GM19452 (cell line): ENCODE measurements at regions not wholly inside any gene's neighbourhood (a gene's known extent, or its start where the extent isn't known, plus 50 kb on each side); places are given as distances from the start of the nearest gene placed in this dataset.

Experiments
- ATAC-seq: cut with Tn5 transposase; IDR thresholded peaks from one replicate; pipeline ENCODE4 v1.9.1; 2021; ENCODE audit not compliant: unreplicated experiment

GRCh38 chr5:38745836-38746732 lies 99.7 kb upstream of the OSMR start:
- ATAC-seq, result no peak

- ATAC-seq, result no peak
Observed at GRCh38 chr5:38749861-38750260, 96.0 kb upstream of the OSMR start.

- ATAC-seq, result no peak
Observed at GRCh38 chr5:38751103-38751502, 94.7 kb upstream of the OSMR start.

GRCh38 chr5:38752012-38752536 lies 93.7 kb upstream of the OSMR start:
- ATAC-seq, result no peak

GRCh38 chr5:38752622-38753021 lies 93.2 kb upstream of the OSMR start:
- no peak for ATAC-seq

- no peak for ATAC-seq
Observed at GRCh38 chr5:38753141-38753540, 92.7 kb upstream of the OSMR start.

GRCh38 chr5:38753776-38754175 lies 92.0 kb upstream of the OSMR start:
- no peak for ATAC-seq

GRCh38 chr5:38755181-38755580 lies 90.6 kb upstream of the OSMR start:
- no peak for ATAC-seq

- ATAC-seq, result no peak
Observed at GRCh38 chr5:38756068-38756467, 89.7 kb upstream of the OSMR start.

- no peak for ATAC-seq
Observed at GRCh38 chr5:38757451-38758245, 88.2 kb upstream of the OSMR start.

GRCh38 chr5:38758774-38759600 lies 86.8 kb upstream of the OSMR start:
- no peak for ATAC-seq

GRCh38 chr5:38764937-38765391 lies 80.8 kb upstream of the OSMR start:
- ATAC-seq, result no peak

GRCh38 chr5:38765399-38765861 lies 80.4 kb upstream of the OSMR start:
- ATAC-seq, result no peak

GRCh38 chr5:38766151-38766550 lies 79.7 kb upstream of the OSMR start:
- ATAC-seq, result no peak

- no peak for ATAC-seq
Observed at GRCh38 chr5:38768412-38769211, 77.2 kb upstream of the OSMR start.

- ATAC-seq, result no peak
Observed at GRCh38 chr5:38772471-38772870, 73.3 kb upstream of the OSMR start.

- ATAC-seq, result no peak
Observed at GRCh38 chr5:38775218-38775840, 70.5 kb upstream of the OSMR start.

- ATAC-seq, result no peak
Observed at GRCh38 chr5:38776149-38776896, 69.5 kb upstream of the OSMR start.

- no peak for ATAC-seq
Observed at GRCh38 chr5:38777111-38777510, 68.7 kb upstream of the OSMR start.
